ENCODE measurements at regions not wholly inside any gene's neighbourhood (a gene's known extent, or its start where the extent isn't known, plus 50 kb on each side); places are given as distances from the start of the nearest gene placed in this dataset.

DNA sequence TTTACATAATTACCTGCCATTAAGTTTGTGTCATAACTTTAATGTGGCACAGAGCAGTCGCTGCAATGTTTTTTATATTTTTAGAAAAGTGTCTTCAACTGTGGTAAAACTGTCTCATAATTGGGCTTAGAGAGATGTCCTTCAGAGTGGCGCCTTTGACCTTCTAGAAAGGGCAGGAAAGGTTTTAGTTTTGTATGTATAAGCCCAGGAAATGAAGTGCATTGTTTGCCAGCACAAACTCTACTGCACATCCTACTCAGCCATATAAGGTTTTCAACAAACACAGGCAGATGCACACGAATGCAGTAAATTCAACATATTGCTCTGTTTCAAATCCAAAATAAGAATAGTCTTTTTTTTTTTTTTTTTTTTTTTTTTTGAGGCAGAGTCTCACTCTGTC is 201.4 kb downstream of the ALDH8A1 start:
- no peak for TF ChIP-seq CTCF (IDR thresholded peaks at IDR 0.05)
- no peak for TF ChIP-seq POLR2A (IDR thresholded peaks at IDR 0.05)

Measured in suprapubic skin (tissue), 3 donors.